Cardiac fibroblast (primary cell): ENCODE measurements at regions not wholly inside any gene's neighbourhood (a gene's known extent, or its start where the extent isn't known, plus 50 kb on each side); places are given as distances from the start of the nearest gene placed in this dataset.

Source experiments
- DNase-seq, 2 donors: peaks; one replicate each; pipeline versions ENCODE4 v3.0.0 to v3.0.0-alpha.2; 2010; ENCODE audit warnings: low read depth in 2 of 2
- H3K4me3 ChIP-seq, 2 donors: replicated peaks in 1 of 2; 1 replicate in 1 of 2; 2 replicates in 1 of 2; pipeline ENCODE4 v1.5.1; 2011; ENCODE audit warnings: low read depth in 2 of 2, low read length in 2 of 2, mild to moderate bottlenecking in 2 of 2, moderate library complexity in 1 of 2
- TF ChIP-seq, protein P1 (sequence below): IDR thresholded peaks from one replicate; pipeline ENCODE4 v1.5.1; 2011; ENCODE audit warnings: low read depth, mild to moderate bottlenecking, low read length, inconsistent platforms

DNA sequence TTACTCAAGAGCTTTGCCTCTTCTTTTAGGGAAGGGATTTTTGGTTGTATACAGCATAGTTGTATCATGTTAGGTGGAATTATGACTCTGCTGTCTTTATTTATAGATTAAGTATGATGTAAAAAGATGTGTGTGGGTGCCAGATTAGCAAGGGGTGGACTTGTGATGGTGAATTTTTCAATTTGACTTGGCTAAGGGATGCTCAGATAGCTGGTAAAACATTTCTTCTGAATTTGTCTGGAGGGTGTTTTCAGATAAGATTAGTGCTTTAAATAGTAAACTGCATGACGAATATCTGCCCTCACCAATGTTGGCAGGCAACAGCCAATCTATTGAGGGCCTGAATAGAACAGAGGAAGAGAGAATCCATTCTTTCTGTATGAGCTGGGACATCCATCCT is 173.3 kb upstream of the TNFAIP3 start:
- H3K4me3 ChIP-seq: no peak overlapping the region
- DNase-seq: peak in 1 of 2 donors; percentile 38
- TF ChIP-seq, protein P1, sequence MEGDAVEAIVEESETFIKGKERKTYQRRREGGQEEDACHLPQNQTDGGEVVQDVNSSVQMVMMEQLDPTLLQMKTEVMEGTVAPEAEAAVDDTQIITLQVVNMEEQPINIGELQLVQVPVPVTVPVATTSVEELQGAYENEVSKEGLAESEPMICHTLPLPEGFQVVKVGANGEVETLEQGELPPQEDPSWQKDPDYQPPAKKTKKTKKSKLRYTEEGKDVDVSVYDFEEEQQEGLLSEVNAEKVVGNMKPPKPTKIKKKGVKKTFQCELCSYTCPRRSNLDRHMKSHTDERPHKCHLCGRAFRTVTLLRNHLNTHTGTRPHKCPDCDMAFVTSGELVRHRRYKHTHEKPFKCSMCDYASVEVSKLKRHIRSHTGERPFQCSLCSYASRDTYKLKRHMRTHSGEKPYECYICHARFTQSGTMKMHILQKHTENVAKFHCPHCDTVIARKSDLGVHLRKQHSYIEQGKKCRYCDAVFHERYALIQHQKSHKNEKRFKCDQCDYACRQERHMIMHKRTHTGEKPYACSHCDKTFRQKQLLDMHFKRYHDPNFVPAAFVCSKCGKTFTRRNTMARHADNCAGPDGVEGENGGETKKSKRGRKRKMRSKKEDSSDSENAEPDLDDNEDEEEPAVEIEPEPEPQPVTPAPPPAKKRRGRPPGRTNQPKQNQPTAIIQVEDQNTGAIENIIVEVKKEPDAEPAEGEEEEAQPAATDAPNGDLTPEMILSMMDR: no peak

DNA sequence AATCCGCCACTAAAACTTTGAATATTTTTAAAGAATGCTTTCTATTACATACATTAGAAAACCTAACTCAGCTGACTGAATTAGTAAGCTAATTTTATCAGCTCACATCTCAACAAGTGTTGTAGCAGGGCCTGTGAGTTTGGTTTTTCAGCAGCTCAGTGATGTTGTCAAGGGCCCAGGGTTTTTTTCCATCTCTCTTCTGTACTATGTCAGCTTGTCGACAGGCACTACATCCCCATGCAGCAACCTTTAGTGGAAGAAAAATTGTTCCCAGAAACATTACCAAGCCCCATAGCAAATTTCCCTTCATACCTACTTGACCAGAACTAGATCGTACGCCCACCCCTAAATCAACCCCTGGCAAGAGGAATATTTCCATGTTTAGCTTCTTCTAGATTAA is 170.3 kb upstream of the TNFAIP3 start:
- TF ChIP-seq, protein P1: no peak
- no peak for DNase-seq
- H3K4me3 ChIP-seq: no peak overlapping the region

DNA sequence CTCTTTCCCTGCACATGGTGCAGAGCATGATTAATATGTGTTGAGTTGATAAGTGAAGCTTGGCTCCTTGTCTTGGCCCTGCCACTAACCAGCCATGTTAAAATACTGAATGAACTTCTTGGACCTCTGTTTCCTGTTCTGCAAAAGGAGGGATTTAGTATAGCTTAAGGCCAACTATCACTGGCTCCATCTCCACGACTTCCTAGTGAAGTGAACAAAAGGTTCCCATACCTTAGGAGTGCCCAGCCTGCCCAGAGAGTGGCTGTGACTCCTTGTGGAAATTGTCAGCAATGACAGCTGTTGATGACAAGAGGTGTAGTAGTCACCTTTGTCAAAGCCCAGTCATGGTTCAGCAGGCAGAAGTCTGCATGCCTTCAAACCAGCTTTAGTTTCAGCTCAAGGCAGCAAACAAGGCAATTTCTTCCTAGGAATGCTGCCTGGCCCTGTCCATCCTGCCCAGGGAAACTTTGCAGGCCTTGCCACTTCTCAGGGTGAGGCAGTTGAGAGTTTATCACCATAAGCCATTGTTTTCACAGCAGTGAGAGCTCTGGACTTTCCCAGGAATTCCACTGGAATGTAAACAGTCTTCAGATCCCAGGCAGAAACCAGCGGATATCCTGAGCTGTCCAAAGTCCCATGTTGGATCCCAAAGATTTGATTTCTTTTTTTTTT is 169.7 kb upstream of the TNFAIP3 start:
- peak; percentile 47 to 75 for DNase-seq
- H3K4me3 ChIP-seq: no peak overlapping the region

DNA sequence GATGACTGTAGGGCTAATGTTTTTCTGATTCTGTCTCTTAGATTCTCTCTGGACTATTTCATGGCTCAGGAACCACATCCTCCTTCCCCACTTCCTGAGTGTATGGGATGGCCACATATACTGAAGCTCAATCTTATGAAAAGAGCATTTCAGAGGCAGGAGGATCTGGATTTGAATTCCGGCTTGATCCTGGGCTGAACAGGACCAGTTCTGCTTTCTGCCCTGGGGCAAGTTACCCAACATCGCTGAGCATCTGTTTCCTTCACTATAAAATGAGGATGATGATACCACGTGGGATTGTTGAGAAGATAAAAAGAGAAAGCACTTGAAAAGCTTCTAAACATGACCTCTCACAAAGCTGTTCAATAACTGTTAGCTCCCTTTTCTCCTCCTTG is 168.4 kb upstream of the TNFAIP3 start:
- TF ChIP-seq, protein P1: no peak
- no peak overlapping the region for H3K4me3 ChIP-seq
- no peak for DNase-seq

More for the DNA sequence above, 169.7 kb upstream of the TNFAIP3 start:
- TF ChIP-seq, protein P1: no peak

DNA sequence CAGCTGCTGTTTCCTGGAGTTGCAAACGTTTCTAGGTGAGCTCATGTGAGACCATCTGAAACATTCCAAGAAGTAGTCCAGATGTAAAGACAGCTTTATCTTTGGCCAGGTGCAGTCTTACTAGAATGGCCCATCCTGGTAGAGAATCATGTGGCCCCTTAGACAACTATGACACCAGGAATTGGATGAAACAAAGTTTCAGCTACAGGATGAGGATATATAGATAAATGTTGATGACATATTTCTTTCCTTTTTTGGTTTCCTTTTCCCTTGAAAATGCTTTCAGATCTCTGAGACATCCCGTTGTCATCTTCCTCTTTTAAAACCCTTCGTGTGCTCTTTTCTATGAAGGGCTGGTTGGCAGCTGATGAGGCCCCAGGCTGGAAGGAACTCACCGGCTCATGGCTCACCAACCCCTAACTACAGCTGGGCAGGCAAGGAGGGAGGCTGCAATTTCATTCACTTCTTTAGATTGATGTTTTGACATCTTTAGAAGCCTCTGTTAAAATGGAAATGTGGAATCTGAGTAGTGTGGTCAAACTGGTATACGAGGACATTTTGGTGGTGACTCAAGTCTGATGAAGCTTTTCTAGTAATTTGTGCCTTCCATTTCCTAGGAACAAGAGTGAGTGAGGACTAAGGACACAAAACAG is 167.9 kb upstream of the TNFAIP3 start:
- TF ChIP-seq, protein P1: no peak
- peak in 1 of 2 donors; percentile 50 for DNase-seq
- H3K4me3 ChIP-seq: no peak overlapping the region

DNA sequence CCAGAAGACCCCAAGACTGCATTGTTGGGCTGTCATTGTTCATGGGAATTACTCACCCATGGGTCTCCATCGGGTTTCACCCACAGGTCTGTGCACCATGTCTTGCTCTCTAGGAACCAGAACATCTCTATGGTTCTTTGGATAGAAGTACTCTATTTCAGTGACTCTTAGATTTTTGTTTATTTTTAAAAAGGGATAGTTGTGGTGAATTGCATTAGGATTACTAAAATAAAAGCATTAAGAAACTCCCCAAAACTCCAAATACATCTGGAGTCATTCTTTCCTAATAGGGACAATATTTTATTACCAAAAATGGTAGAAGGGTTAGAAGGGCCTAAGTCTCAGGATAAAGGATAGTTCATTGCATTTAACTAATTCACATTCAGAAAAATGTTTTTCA is 166.9 kb upstream of the TNFAIP3 start:
- TF ChIP-seq, protein P1: no peak
- DNase-seq: no peak
- no peak overlapping the region for H3K4me3 ChIP-seq
